ENCODE measurements at regions not wholly inside any gene's neighbourhood (a gene's known extent, or its start where the extent isn't known, plus 50 kb on each side); places are given as distances from the start of the nearest gene placed in this dataset.
"Not testable (repeated sequence)": the region's sequence is repeated elsewhere in the genome, so short reads cannot be mapped to it uniquely, and the experiment has no call there.

DNA sequence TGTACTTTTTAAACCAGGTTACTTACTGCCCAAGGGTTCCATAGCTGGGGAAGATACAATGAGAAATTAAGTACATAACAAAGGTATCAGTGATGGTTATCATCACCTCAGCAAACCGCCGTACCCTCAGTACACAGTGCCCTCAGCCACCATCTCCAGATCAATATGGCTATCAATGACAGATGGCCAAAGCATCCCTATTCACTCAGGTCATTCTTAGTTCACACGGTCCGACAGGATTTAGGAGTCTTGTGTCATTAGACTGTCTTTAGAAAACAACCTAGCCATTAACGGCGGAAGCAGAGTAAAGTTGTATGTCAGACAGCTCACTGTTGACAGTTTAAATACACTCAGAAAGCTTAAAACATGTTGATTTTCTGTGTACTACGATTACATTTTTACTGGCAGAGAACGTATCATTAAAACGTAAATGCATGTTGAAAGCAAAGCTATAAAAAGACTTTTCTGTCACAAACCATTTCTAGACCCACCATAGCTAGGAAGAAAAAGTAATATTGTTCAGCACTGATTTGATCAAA, 106.9 kb downstream of the HOXA1 start:
- Mint-ChIP-seq H3K36me3 (ENCODE audit: low read depth) (no peaks in the 10 kb centered on the region), H3K27ac (no peak overlapping the region), H3K4me3 (no peak overlapping the region), H3K27me3 (peaks cover 7% of the 10 kb centered on the region), H3K4me1 (no peaks in the 10 kb centered on the region)
- no peaks in the 10 kb centered on the region for H3K9me3 ChIP-seq (ENCODE audit: control insufficient read depth, low read length, poor library complexity, severe bottlenecking)
- DNase-seq, result no peak
- no peak for ATAC-seq

DNA sequence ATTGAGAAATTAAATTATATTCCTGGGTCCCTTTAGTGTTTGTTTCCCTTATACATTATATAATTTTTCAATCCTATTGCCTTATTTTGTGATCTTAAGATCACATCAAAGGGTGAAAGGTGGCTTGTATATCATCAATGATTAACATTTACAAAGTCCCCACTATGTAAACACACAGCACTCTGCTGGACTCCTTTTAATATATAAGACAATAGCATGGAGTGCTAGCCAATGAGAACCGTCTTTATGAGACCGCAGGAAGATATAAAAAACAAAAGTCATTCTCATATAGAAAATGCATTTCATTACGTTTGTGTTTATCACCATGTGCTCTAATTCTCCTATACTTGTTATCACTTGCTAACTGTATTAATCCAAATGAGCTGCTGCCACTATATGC, 108.5 kb downstream of the HOXA1 start:
- H3K9me3 ChIP-seq (ENCODE audit: control insufficient read depth, low read length, poor library complexity, severe bottlenecking), result no peaks in the 10 kb centered on the region
- ATAC-seq (no peak), DNase-seq (no peak)
- Mint-ChIP-seq H3K36me3 (ENCODE audit: low read depth) (peaks cover 3% of the 10 kb centered on the region), H3K27me3 (peaks cover 23% of the 10 kb centered on the region), H3K4me3 (no peak overlapping the region), H3K4me1 (no peaks in the 10 kb centered on the region), H3K27ac (no peak overlapping the region)

DNA sequence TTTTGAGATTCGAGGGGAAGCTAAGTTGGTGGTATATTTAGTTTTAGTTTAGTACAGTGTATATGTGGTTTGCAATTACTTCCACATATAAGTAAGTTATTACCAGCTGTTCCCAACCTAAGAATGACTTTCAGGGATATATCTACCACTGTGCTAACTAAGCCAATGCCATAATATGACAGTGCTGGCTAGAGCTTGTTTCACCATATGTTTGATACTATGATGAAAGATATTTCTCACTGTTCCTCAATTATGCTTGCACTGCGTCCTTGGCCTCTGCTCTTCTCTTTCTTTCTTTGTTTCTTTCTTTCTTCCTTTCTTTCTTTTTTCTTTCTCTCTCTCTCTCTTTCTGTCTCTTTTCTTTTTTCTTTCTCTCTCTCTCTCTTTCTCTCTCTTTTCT, 113.8 kb upstream of the SKAP2 start:
- no peak overlapping the region for H3K4me3 Mint-ChIP-seq
- no peak overlapping the region for H3K27ac Mint-ChIP-seq
- peaks cover 26% of the 10 kb centered on the region for H3K27me3 Mint-ChIP-seq
- DNase-seq (no peak), ATAC-seq (no peak)
- H3K4me1 Mint-ChIP-seq, result no peaks in the 10 kb centered on the region
- peaks cover 3% of the 10 kb centered on the region for H3K9me3 ChIP-seq (ENCODE audit: control insufficient read depth, low read length, poor library complexity, severe bottlenecking)
- H3K36me3 Mint-ChIP-seq (ENCODE audit: low read depth), result peaks cover 5% of the 10 kb centered on the region

DNA sequence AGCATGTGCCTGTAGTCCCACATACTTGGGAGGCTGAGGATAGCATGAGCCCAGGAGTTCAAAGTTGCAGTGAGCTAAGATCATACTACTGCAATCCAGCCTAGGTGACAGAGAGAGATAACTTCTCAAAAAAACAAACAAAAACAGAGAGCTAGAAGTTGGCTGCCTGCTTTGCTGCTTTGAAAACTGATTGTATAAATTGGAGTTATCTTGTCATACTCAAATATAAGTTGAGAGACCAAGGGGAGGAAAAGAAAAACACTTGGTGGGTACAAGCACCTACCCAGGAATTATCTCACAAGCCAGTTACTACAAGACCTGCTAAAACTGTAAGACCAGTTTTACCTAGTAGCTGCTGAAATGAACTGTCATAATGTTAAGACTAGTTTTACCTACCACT, 112.5 kb upstream of the SKAP2 start:
- DNase-seq, result no peak
- no peaks in the 10 kb centered on the region for H3K4me1 Mint-ChIP-seq
- H3K27me3 Mint-ChIP-seq, result peaks cover 13% of the 10 kb centered on the region
- H3K27ac Mint-ChIP-seq, result no peak overlapping the region
- no peak overlapping the region for H3K4me3 Mint-ChIP-seq
- ATAC-seq, result no peak
- peaks cover 3% of the 10 kb centered on the region for H3K9me3 ChIP-seq (ENCODE audit: control insufficient read depth, low read length, poor library complexity, severe bottlenecking)
- H3K36me3 Mint-ChIP-seq (ENCODE audit: low read depth), result peaks cover 2% of the 10 kb centered on the region

DNA sequence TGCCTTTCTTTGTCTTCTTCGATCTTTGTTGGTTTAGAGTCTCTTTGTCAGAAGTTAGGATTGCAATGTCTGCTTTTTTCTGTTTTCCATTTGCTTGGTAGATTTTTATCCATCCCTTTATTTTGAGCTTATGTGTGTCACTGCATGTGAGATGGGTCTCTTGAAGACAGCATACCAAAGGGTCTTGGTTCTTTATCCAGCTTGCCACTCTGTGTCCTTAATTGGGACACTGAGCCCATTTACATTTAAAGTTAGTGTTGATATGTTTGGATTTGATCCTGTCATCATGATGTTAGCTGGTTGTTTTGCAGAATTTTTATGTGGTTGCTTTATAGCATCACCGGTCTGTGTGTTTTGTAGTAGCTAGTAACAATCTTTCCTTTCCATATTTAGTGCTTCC, 107.5 kb upstream of the SKAP2 start:
- not testable (repeated sequence) for ATAC-seq; H3K4me1 Mint-ChIP-seq; DNase-seq; H3K9me3 ChIP-seq (ENCODE audit: control insufficient read depth, low read length, poor library complexity, severe bottlenecking); H3K27me3 Mint-ChIP-seq; H3K4me3 Mint-ChIP-seq; H3K27ac Mint-ChIP-seq; H3K36me3 Mint-ChIP-seq (ENCODE audit: low read depth)

DNA sequence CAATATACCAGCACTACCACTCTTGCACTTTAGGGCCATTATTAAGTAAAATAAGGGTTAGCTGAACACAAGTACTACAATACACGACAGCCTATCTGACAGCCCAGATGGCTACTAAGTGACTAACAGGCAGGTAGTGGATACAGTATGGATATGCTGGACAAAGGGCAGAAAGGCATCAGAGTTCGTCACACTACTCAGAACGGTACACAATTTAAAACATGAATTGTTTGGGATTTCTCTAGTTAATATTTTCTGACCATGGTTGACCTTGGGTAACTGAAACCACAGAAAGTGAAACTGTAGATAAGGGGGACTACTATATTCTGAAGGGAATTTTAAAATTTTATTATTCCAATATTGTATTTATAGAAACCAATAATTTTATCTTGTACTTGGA, 101.3 kb upstream of the SKAP2 start:
- no peak for DNase-seq
- no peaks in the 10 kb centered on the region for H3K27me3 Mint-ChIP-seq
- H3K36me3 Mint-ChIP-seq (ENCODE audit: low read depth), result no peaks in the 10 kb centered on the region
- H3K27ac Mint-ChIP-seq, result no peak overlapping the region
- no peak overlapping the region for H3K4me3 Mint-ChIP-seq
- H3K4me1 Mint-ChIP-seq, result peaks cover 6% of the 10 kb centered on the region
- ATAC-seq, result no peak
- no peaks in the 10 kb centered on the region for H3K9me3 ChIP-seq (ENCODE audit: control insufficient read depth, low read length, poor library complexity, severe bottlenecking)

DNA sequence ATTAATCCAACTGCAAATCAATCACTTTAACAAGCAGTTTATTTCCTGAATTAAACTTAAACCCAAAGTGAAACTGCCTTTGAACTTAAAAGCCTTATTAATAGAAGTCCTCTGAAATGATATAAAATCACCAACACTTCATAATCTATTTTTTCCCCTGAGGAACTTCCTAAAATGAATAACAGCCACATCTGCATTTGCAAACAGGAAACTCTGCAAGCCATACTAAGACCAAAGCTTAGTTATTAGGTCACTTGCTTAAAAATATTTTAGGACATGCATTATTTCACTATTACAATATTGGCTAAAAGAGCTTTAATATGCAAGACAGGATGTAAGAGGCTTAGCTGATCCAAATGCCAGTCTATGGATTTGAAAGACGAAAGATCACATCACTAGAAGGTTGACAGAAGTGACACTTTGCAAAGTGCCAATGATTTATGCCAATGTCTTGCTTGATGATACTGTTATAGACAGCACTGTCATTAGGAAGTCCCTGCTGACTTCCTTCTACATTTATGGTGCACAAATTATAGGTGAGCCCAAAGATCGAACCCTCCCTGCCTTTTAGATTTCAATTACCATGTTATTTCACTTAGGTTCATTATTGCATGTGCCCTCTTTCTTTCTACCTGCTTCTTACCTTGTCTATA, 99.9 kb upstream of the SKAP2 start:
- Mint-ChIP-seq H3K27me3 (peaks cover 6% of the 10 kb centered on the region), H3K27ac (no peak overlapping the region), H3K4me1 (peaks cover 6% of the 10 kb centered on the region), H3K36me3 (ENCODE audit: low read depth) (no peaks in the 10 kb centered on the region), H3K4me3 (no peak overlapping the region)
- DNase-seq (no peak), ATAC-seq (no peak)
- no peaks in the 10 kb centered on the region for H3K9me3 ChIP-seq (ENCODE audit: control insufficient read depth, low read length, poor library complexity, severe bottlenecking)

DNA sequence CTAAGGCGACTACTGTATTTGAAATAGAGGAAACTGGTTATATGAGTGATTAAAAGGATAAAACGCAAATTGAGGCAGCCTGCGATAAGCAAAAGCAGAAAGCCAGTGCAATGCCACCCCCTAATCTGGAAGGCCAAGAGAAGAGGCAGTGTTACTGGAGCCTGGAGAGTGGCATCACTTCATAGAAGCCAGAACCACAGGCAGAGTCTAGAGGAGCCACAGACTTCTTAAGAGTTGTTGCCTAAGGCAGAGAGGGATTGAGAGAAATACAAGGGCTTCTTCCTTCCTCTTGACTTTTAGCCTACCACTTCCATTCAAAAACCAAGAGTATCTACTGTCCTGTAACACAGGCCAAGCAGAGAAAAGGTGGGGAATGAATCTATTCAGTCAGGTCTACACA, 94.9 kb upstream of the SKAP2 start:
- H3K4me3 Mint-ChIP-seq, result no peak overlapping the region
- no peak overlapping the region for H3K27ac Mint-ChIP-seq
- ATAC-seq, result no peak
- peaks cover 20% of the 10 kb centered on the region for H3K27me3 Mint-ChIP-seq
- peaks cover 4% of the 10 kb centered on the region for H3K4me1 Mint-ChIP-seq
- no peaks in the 10 kb centered on the region for H3K9me3 ChIP-seq (ENCODE audit: control insufficient read depth, low read length, poor library complexity, severe bottlenecking)
- H3K36me3 Mint-ChIP-seq (ENCODE audit: low read depth), result no peaks in the 10 kb centered on the region
- DNase-seq, result no peak

DNA sequence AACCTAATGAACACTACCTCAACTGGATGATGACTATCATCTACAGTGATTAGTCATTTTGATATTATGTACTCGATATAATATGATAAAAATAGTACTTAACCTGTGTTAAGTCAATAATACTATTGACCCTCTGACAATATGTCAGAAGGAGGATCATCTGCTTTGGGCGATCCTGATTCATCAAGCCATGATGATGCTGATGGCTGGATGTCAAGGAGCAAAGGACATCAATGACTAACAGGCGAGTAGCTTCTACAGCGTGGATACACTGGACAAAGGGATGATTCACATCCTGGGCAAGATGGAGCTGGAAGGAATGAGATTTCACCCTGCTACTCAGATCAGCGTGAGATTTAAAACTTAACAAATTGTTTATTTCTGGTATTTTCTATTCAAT, 94.4 kb upstream of the SKAP2 start:
- H3K4me1 Mint-ChIP-seq, result peaks cover 4% of the 10 kb centered on the region
- no peak for DNase-seq
- H3K9me3 ChIP-seq (ENCODE audit: control insufficient read depth, low read length, poor library complexity, severe bottlenecking), result no peaks in the 10 kb centered on the region
- ATAC-seq, result no peak
- no peaks in the 10 kb centered on the region for H3K36me3 Mint-ChIP-seq (ENCODE audit: low read depth)
- no peak overlapping the region for H3K4me3 Mint-ChIP-seq
- H3K27ac Mint-ChIP-seq, result no peak overlapping the region
- peaks cover 20% of the 10 kb centered on the region for H3K27me3 Mint-ChIP-seq

DNA sequence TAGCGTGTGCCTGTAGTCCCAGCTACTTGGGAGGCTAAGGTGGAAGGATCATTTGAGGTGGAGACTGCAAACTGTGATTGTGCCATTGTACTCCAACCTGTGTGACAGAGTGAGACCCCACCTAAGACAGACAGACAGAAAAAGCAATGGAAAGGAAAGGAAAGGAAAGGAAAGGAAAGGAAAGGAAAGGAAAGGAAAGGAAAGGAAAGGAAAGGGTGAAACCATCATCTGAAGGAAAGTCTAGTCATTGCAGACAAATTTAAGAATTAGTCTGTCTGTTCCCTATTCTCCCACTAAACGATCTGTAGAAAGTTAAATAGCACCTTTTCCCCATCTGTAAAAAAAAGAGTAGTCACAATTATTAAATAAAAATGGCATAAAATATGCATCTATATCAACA, 91.1 kb upstream of the SKAP2 start:
- no peak for ATAC-seq
- DNase-seq, result no peak
- Mint-ChIP-seq H3K4me1 (no peaks in the 10 kb centered on the region), H3K36me3 (ENCODE audit: low read depth) (no peaks in the 10 kb centered on the region), H3K27me3 (peaks cover 38% of the 10 kb centered on the region), H3K4me3 (no peak overlapping the region), H3K27ac (no peak overlapping the region)
- no peaks in the 10 kb centered on the region for H3K9me3 ChIP-seq (ENCODE audit: control insufficient read depth, low read length, poor library complexity, severe bottlenecking)

DNA sequence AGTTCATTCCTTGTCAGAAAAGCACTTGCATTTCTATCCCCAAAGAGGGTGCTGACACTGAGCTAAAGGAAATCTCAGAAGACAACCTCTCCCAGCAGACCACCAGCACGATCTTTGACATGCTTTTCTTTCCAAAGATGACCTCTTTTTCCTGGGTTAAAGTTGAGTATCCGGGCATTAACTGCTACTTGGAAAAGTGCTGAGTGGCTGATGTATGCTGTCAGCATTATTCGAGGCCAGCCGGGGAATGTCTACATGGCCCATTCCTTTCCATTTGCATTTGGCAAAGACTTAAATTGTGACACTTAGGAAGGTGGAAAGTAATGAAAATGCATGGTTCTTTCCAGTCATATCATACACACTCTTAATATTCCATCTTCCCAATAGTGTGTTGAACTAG, 90.6 kb upstream of the SKAP2 start:
- H3K9me3 ChIP-seq (ENCODE audit: control insufficient read depth, low read length, poor library complexity, severe bottlenecking), result no peaks in the 10 kb centered on the region
- DNase-seq, result no peak
- no peak for ATAC-seq
- no peaks in the 10 kb centered on the region for H3K4me1 Mint-ChIP-seq
- no peak overlapping the region for H3K27ac Mint-ChIP-seq
- H3K36me3 Mint-ChIP-seq (ENCODE audit: low read depth), result no peaks in the 10 kb centered on the region
- H3K4me3 Mint-ChIP-seq, result no peak overlapping the region
- peaks cover 38% of the 10 kb centered on the region for H3K27me3 Mint-ChIP-seq

DNA sequence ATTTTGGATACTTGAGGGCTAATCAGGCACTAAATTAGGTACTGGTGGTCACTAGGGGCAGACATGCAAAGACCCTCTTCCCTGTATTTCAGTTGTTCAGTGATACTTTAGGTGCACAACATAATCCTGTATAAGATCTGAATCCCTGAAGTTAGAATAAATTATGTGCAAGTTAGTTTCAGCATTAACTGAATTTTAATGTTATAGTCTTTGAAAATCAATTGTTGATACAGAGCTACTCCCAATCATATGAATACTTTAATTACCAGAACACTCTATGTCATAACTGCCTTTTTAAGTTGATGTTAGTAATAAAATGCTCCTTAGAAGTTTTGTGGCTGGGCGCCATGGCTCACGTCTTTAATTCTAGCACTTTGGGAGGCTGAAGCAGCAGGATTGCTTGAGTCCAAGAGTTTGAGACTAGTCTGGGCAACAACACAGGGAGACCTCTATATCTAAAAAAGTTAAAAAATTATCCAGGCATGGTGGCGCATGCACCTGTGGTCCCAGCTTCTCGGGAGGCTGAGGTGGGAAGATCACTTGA, 87.1 kb upstream of the SKAP2 start:
- ATAC-seq, result no peak
- Mint-ChIP-seq H3K27me3 (peaks cover 34% of the 10 kb centered on the region), H3K4me3 (no peak overlapping the region), H3K27ac (no peak overlapping the region), H3K4me1 (no peaks in the 10 kb centered on the region), H3K36me3 (ENCODE audit: low read depth) (no peaks in the 10 kb centered on the region)
- no peak for DNase-seq
- H3K9me3 ChIP-seq (ENCODE audit: control insufficient read depth, low read length, poor library complexity, severe bottlenecking), result no peaks in the 10 kb centered on the region

DNA sequence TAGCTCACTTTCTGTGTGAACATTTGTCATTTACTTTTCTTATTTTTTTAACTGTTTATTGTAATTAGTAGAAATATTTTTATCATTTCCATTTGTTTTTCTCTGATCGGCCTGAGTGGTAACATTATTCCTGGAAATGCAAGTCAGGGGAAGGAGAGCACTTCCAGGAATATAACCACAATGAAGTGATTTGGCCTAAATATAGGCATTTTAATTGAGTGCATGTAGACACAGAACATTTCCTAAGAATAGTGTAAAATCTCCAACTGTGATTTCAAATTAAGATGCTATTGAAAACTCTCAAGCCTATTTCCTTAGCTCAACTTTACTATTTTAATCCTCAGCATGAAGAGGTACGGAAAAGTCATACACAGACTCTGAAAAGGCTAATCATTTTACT, 86.5 kb upstream of the SKAP2 start:
- H3K36me3 Mint-ChIP-seq (ENCODE audit: low read depth), result no peaks in the 10 kb centered on the region
- H3K27ac Mint-ChIP-seq, result no peak overlapping the region
- H3K4me1 Mint-ChIP-seq, result no peaks in the 10 kb centered on the region
- no peak overlapping the region for H3K4me3 Mint-ChIP-seq
- H3K27me3 Mint-ChIP-seq, result peaks cover 32% of the 10 kb centered on the region
- DNase-seq (no peak), ATAC-seq (no peak)
- H3K9me3 ChIP-seq (ENCODE audit: control insufficient read depth, low read length, poor library complexity, severe bottlenecking), result no peaks in the 10 kb centered on the region

DNA sequence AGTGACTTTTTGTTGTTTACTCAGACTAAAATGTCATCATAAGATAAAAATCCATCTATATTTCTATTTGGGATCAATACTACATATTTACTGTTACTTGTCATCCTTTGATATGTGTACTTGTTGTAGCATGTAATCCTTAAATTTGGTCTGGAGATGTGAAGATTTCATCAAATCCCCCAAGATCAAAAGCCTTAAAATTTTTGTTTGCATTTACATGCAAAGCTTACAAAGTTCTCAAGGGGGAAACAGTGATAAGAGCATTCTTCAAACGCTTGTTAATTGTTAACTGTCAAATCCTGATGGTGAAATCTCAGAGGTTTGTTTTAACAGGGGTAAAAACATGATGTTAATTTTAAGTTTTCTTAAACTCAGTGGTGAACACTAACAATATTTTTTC, 84.9 kb upstream of the SKAP2 start:
- Mint-ChIP-seq H3K4me3 (no peak overlapping the region), H3K36me3 (ENCODE audit: low read depth) (no peaks in the 10 kb centered on the region), H3K27ac (no peak overlapping the region)

More for the DNA sequence above, 84.9 kb upstream of the SKAP2 start:
- DNase-seq, result no peak
- H3K4me1 Mint-ChIP-seq, result no peaks in the 10 kb centered on the region
- no peaks in the 10 kb centered on the region for H3K9me3 ChIP-seq (ENCODE audit: control insufficient read depth, low read length, poor library complexity, severe bottlenecking)
- ATAC-seq, result no peak
- peaks cover 38% of the 10 kb centered on the region for H3K27me3 Mint-ChIP-seq
